Activated CD4-positive, alpha-beta T cell treated with anti-CD3 and anti-CD28 coated beads, Interleukin-2, Interleukin-4, amounts not matched to agents 100 ng/mL and 50 ng/mL, durations not matched to agents 16 hours and 8 hours (primary cell): ENCODE measurements at regions not wholly inside any gene's neighbourhood (a gene's known extent, or its start where the extent isn't known, plus 50 kb on each side); places are given as distances from the start of the nearest gene placed in this dataset.
A peak's percentile ranks its signal among the peaks of the same experiment; 100 is the strongest.
"Not testable (repeated sequence)": the region's sequence is repeated elsewhere in the genome, so short reads cannot be mapped to it uniquely, and the experiment has no call there.

Experiments
- DNase-seq: peaks from one replicate; pipeline ENCODE4 v3.0.0-alpha.2; 2020; ENCODE audit warnings: low spot score

DNA sequence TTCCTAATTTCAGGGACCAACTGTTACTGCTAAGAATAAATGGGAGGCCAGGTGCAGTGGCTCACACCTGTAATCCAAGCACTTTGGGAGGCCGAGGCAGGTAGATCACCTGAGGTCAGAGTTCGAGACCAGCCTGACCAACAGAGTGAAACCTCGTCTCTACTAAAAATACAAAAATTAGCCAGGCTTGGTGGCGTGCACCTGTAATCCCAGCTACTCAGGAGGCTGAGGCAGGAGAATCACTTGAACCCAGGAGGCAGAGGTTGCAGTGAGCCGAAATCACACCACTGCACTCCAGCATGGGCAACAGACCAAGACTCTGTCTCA, 95.6 kb upstream of the CHD2 start:
- DNase-seq, result not testable (repeated sequence)

DNA sequence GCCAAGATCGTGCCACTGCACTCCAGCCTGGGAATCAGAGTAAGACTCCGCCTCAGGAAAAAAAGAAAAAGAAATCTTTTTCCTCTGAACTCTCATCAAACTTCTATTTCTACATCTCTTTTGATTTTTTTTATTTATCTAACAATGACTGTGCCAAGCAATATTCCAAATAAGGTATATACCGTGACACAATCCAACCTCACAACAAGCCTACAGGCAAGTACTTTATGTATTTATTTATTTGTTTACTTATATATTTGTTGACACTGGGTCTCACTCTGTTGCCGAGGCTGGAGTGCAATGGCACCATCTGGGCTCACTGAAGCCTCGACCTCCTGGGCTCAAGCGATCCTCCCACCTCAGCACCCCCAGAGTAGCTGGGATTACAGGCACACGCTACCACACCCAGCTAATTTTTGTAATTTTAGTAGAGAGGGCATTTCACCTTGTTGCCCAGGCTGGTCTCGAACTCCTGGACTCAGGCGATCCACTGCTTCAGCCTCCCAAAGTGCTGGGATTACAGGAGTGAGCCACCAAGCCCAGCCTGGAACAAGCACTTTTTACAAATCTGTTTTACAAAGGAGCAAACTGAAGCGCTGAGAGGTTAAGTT, 94.9 kb upstream of the CHD2 start:
- DNase-seq, result no peak

DNA sequence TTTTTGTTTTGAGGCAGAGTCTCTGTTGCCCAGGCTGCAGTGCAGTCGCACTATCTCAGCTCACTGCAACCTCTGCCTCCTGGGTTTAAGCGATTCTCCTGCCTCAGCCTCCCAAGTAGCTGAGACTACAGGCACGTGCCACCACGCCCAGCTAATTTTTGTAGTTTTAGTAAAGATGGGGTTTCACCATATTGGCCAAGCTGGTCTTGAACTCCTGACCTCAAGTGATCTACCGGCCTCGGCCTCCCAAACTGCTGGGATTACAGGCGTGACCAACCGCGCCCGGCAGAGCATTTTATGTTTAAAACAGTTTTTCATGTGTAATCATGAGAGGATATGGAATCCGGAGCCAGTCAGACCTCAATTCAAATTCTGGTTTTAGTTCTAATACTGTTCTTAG, 94.0 kb upstream of the CHD2 start:
- not testable (repeated sequence) for DNase-seq

DNA sequence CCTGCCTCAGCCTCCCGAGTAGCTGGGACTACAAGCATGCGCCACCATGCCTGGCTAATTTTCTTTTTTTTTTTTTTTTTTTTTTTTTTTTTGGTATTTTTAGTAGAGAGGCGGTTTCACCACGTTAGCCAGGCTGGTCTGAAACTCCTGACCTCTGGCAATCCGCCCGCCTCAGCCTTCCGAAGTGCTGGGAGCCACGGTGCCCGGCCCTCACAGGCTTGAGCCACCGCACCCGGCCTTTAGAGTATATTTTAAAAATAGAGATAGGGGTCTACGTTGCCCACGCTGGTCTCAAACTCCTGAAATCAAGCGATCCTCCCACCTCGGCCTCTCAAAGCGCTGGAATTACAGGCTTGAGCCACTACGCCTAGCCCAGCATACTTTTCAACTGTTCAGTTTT, 93.4 kb upstream of the CHD2 start:
- no peak for DNase-seq

DNA sequence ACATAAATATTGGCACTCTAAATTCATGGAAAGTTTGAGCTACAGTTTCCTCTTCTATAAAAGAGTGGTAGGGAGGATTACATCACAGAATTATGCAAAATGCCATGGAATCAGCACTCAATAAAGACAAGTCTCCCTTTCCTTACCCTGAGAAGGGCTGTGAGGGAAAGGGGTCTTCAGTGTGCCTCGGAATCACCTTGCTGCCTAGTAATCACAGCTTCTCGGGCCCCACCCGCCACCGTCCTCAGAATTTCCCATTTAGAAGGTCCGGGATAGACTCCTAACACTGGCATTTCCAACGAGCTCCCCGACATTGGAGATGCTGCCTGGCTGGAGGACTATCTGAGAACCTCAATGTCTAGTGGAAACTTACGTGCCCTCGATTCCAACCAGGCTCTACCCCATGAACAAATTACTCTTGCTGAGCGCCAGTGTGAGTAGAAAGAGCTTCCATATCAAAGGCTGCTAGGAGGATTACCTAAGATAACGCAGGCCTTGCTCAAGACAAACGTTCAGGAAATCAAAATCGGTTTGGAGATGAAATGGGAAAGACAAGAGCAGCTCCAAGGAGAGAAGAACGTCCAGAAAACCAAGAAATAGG, 92.1 kb upstream of the CHD2 start:
- peak; percentile 27 for DNase-seq

DNA sequence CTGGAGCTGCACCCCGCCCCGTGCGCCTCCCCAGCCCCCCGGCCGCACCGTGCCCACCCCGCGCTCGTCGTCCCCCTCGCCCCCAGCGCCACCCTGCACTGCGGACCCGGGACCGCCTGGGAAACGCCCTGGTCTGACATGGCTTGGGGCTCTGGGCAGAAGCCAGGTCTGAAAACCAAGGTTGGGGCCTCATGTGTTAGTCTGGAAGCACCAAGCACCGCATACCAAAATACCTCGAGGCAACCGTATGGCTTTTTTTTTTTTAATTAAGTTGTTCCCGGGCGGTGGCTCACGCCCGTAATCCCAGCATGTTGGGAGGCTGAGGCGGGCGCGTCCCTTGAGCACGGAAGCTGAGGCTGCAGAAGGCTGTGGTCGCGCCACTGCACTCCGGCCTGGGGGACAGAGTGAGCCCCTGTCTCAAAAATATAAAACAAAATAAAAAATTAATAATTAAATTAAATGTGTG, 91.5 kb upstream of the CHD2 start:
- DNase-seq, result peak; percentile 28

DNA sequence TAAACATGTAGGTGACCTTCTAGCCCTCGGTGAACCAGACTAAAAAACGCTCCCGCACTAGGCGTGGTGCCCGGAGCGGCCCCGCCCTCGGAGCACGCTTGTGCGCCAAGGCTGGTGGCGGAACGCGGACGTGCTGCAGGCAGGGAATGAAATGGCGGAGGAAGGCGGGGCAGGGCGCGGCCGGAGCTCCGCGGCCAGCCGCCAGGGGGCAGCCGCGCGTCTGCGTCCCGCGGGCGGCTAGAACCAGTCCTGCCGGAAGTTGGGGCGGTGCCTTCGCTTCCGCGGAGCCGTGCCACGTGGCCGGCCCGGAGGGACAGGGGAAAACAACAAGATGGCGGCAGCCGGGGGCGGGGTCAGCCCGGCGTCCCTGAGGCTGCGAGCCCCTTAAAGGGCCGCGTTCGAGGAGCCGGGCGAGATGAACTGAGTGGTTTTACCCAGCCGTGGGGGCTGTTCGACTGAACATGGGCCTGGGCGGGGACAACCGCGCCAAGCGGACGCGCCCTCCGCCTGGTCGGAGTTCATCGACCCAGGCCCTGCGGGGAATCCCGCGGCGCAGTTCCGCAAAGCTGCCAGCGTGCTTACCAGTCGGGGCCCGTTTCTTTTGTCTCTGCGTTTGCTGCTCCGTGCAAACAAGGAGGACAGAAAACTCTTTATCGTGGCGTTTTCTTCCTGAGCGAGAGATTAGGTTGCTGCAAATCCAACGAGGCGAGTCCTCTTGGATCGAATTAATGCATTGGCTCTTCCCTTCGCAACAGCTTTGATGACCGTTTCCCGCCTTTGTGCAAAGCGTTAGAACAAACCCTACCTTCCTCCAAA, 90.9 kb upstream of the CHD2 start:
- DNase-seq, result peak; percentile 99

DNA sequence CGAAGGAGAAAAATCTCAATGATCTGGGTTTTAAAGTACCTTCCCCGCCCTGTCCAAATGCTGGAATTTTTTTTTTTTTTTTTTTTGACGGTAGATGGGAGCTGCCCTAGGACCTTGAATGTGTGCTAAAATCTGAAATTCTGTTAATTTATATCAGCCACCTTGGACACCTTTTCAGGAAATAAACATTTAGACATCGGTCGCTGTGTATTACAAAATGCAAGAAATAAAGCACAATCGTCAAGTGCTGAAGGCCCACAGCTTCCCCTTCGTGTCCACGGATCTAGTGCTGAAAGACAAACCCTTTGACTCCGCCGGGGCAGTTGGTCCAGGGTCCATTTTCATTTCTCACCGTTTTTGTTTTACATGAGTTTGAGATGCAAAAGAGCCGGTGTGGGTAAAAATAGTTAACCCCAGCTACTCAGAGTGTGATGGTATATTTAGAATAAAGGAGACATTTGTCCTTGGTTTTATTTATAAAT, 90.2 kb upstream of the CHD2 start:
- DNase-seq, result peak; percentile 51

DNA sequence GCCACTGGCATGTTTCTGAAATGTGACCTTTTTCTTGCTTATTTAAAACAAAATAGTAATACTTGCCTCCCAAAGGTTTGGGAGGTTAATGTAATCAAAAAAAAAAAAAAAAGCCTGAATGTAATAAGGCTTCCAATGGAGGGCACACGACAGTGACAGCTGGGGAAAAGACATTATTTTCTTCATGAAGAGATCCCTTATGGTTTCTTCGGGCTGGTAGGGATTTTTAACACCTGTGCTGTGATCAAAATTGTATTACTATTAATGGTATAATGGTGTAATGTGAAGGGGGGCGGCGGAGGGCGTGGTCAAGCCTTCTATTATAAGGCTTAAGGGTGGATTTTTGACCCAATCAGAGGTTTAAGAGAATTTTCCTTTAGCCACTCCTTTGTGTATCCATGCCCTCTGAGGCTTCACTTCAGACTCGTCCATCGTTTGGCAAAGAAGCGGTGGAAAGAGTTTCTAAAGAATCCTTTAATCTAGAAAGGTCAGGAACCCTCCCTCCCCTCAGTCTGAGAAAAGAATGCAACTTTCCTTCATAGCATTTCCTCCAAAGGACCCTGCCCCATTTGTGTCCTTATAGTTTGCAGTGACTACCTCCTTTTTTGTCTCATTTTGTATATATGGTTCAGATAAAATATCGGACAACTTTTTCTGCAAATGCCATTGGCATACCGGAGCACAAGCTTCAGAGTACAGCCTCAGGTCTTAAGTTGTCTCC, 89.5 kb upstream of the CHD2 start:
- peak; percentile 59 for DNase-seq

DNA sequence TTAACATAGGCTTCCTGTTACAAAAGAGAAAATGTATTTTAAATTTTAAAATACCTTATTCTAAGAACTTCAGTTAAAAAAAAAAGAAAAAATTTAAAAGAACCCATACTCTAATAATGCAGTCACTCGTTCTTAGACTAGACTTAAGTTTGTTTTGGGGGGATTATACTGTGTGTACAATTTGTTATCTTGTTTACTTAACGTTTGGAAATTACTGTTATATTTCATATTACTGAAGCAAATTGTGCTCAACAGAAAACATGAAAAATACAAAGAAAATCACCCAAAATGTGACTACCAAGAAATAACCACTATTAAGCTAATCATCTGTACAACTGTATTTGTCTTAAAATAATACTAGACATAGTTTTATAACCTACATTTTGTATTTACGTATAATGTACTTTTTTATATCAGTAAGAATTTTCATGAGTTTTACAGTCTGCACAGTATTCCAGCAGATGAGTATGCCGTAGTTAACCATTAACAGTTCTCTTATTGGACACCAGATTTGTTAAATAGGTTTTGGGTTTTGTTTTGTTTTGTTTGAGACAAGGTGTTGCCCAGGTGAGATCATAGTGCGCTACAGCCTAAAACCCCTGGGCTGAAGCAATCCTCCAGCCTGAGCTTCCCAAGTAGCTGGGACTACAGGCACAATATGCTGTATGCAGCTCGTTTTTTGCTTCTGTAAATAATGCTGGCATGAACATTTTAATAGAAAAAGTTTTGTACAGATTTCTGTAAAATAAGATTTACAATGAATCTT, 88.8 kb upstream of the CHD2 start:
- DNase-seq, result no peak

DNA sequence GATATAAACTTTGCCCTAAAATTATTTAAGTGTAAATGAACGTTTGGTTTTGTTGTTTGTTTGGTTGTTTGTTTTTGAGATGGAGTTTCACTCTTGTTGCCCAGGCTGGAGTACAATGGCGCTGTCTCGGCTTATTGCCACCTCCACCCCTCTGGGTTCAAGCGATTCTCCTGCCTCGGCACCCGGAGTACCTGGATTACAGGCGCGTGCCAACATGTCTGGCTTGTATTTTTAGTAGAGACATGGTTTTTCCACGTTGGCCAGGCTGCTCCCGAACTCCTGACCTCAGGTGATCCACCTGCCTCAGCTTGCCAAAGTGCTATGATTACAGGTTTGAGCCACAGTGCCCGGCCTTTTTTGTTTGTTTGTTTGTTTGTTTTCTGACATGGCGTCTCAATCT, 87.9 kb upstream of the CHD2 start:
- no peak for DNase-seq

DNA sequence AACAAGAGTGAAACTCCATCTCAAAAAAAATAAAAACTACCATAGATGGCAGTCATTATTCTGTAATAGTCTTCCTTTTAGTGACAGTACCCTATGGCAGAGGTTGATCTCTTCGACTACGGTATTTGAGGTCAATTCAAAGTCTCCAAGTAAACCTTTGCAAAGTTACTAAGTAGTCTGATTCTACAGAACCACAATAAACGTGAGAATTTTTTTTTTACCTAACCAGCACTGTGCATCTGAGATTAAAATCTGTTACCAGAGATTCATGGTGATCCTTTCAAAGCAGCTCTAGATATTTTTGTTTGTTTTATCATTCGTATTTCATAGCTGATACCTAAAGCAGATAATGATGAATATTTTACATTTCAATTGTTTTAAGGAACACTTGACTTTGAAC, 86.6 kb upstream of the CHD2 start:
- DNase-seq, result no peak

DNA sequence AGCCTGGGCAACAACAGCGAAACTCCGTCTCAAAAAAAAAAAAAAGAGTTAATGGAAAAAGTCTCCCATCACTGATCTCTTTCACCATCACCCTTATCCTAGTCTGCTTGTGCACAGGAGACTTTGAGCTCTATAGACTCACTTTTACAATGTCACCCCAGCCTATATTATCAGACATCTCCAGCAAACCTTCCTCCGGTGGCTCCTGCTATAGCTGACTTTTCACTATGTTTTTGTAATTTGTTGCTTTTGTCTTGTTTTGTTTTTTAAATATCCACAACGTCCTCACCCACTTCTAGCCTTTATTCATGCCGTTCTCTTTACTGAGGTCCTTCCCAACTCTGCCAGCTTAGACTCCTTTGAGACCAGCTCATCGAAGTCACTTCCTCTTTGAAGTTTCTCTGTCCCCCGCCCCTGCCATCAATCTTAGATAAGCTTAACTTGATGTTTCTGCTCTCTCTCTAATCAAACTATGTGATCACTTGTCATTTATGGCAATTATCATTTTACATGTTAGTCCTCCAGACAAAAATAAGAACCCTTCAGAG, 82.7 kb upstream of the CHD2 start:
- peak; percentile 28 for DNase-seq

DNA sequence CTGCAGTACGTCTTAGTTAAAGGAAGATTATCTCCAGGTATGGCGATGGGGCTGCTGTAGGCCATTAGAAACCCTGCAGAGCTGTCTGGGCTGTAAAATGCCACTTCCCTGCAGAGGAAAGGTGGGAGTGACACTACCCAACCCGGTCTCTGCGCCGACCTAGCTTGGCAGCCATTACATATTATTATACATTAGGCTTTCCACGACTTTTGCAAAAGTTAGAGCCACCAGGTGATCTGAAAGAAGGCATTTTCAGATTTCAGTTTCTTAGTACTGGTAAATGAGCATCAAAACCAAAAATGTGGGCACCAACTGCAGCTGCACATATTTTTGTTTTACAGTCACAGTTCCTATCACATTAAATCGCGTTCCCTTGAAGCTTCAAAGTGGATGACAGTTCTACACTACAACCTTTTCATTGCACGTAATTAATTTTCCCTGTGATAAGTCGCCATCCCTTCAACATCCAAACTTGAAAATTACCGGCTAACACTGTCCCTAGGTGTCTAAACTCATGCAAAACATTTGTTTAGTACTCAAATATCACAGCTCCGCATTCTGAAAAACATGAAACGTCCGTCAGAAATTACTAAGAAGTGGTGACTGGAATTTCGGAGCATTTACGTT, 81.4 kb upstream of the CHD2 start:
- DNase-seq, result peak; percentile 22

DNA sequence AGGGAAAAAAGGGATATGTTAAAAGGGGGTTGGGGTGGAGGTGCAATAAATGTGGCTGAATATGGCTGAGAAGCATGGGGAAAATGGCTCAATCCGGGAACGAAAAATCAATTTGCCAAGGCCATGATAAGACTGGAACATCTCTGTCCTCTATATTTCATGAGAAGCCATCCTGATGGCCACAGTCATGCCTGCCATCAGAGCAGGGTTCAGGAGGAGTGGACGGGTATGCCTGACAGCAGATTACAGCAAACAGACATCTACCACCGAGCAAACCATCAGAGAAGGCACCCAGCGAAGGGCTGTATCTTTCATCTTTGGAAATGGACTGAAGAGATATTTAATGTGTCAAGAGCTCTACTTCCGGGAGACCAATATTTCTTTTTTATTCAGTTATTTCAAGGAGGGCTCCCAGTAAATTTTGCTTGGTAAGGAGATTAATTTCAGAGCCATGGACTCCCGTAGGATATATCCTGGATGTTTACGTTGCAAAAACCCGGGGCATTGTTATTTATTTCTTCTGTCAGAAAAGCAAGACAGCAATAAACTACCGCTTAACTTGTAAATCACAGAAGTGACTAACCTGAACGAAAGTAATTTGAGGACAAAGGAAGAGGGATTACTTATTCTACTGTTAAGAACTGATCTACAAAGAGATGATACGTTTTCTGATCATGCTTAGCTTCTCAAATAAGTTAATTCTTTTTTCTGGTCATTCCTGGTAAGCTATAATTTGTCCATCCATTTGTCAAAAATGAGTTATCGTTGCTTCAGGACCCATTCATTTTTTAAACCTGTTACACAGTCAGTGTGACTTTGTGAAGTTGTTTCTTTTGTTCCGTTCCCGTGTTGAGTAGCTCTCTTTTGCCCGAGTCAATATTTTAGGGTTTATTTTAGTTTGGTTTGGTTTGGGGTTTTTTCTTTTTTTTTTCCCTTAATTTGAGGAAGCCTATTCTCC, 80.6 kb upstream of the CHD2 start:
- peak; percentile 34 for DNase-seq

DNA sequence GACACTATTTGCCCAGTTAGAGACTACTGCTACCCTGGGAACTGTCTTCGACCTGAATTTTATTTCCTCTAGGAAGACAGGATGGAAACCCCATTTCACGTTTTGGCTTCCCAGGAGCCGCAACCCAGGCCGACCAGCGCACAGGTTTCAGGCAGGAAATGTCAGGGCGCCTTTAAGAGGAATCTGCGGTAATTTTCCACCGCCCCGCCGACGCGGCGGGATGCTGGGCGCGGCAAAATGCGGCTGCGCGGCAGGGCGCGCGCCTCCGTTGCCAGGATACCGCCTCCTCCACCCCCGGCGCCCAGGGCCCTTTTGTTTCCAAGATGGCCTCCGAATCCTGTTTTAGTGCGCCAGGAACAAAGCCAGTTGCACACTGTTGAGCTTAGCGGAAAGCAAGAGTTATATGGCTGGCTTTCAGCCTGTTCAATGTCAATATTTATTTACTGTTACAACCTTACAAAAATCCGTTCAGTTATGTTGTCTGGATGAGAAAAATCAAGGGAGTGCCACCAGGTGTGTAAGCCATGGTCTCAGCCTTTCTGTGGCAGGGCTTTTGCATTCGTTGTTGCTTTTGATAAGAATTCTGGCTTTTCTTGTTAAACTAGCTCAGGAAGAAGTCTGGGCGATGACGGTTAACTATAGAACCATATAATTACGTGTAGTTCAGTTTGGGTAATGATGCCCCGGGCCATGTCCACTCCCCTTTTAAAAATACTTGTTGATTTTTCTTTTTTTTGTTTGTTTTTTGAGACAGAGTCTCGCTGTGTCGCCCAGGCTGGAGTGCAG, 79.7 kb upstream of the CHD2 start:
- DNase-seq, result peak; percentile 87

DNA sequence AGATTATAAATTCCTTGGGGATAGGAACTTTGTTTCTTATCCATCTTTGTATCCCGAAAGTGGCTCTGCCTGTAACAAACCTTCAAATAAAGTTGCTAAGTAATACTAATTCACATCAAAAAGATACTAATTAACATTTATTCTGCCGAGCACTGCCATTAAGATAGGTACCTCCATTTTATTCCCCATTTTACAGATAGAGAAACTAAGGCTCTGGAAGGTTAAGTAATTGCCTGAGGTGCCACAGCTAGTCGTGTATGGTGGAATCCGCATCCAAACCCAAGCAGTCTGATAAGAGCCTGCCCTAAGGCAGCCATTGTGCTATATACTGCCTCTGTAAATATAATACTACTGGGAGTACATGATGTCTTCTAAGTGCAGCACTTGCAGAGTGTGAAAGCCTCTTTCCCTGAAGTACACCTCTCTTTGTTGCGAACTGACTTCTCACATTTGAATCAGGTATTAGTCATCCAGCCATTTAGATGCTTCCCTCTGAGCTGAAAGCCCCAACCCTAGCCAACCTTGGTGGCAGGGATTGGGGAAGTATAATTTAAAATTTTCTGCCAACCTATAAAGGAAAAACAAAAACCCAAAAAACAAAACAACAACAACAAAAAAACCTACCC, 78.5 kb upstream of the CHD2 start:
- DNase-seq, result peak; percentile 72
